Heart left ventricle (tissue), 16 donors: ENCODE measurements at regions not wholly inside any gene's neighbourhood (a gene's known extent, or its start where the extent isn't known, plus 50 kb on each side); places are given as distances from the start of the nearest gene placed in this dataset.

Experiments used
- ATAC-seq, 4 donors: fragments of 200-7000 bp; cut with Tn5 transposase; one replicate each; pipeline ENCODE4 v1.9.1; 2020 to 2022; ENCODE audit warnings: moderate library complexity in 4 of 4, mild to moderate bottlenecking in 3 of 4, moderate number of reproducible peaks in 1 of 4
- DNase-seq, 5 donors: peaks; one replicate each; pipeline ENCODE4 v3.0.0-alpha.2; 2020
- H3K27ac ChIP-seq, 12 donors: fragments of 200-600 bp; sonication (generic) in 4 of 12; one replicate each; pipeline versions ENCODE4 v1.5.0 to v1.8.0; 2016 to 2022; ENCODE audit warnings: mild to moderate bottlenecking in 2 of 12
- H3K27me3 ChIP-seq, 9 donors: fragments of 200-600 bp; sonication (generic) in 2 of 9; one replicate each; pipeline versions ENCODE4 v1.5.1 to v1.8.0; 2016 to 2022; ENCODE audit warnings: mild to moderate bottlenecking in 3 of 9
- H3K36me3 ChIP-seq, 9 donors: fragments of 200-600 bp; sonication (generic) in 2 of 9; one replicate each; pipeline versions ENCODE4 v1.5.0 to v1.8.0; 2018 to 2022; ENCODE audit warnings: mild to moderate bottlenecking in 2 of 9
- H3K4me1 ChIP-seq, 12 donors: fragments of 200-600 bp; sonication (generic) in 4 of 12; one replicate each; pipeline versions ENCODE4 v1.5.0 to v1.8.0; 2016 to 2022; ENCODE audit warnings: mild to moderate bottlenecking in 3 of 12
- H3K4me3 ChIP-seq, 12 donors: fragments of 200-600 bp; sonication (generic) in 4 of 12; one replicate each; pipeline versions ENCODE4 v1.5.0 to v1.8.0; 2017 to 2022; ENCODE audit warnings: mild to moderate bottlenecking in 9 of 12, moderate library complexity in 4 of 12
- H3K9me3 ChIP-seq, 12 donors: fragments of 200-600 bp; sonication (generic) in 4 of 12; one replicate each; pipeline versions ENCODE4 v1.5.0 to v1.8.0; 2016 to 2022; ENCODE audit warnings: mild to moderate bottlenecking in 1 of 12
- CTCF ChIP-seq, 12 donors: fragments of 200-600 bp; sonication (generic) in 4 of 12; IDR thresholded peaks; one replicate each; pipeline versions ENCODE4 v1.5.0 to v1.8.0; 2018 to 2022; ENCODE audit warnings: antibody characterized with exemption in 12 of 12, mild to moderate bottlenecking in 5 of 12
- POLR2A ChIP-seq, 2 donors: fragments of 450-650 bp; IDR thresholded peaks; one replicate each; pipeline ENCODE4 v1.6.1; 2017; ENCODE audit warnings: antibody characterized with exemption in 2 of 2, mild to moderate bottlenecking in 2 of 2, moderate library complexity in 2 of 2
- WGBS, 4 donors: extraction: QIAGEN DNeasy Blood & Tissue Kit in 2 of 4; methylation state at CpG; one replicate each; pipeline versions ENCODE4 v1.1.5 to v1.1.7; 2013 to 2018; 5-methylcytosine and 5-hydroxymethylcytosine counted together
- intact Hi-C, 10 donors: fragments of 100-400 bp; cut with DNase I; formaldehyde crosslinking; loops; one replicate each; pipeline versions ENCODE4 v1.11.1 to v1.14.2; 2022
- donor health status: ischemic (EF 13 %, LVEDD 7.1; RV severe dilation, severe dysfunction).
- donor health status: healthy with polysubstance abuse.
- donor health status: DM: no; HTN: yes; CAD: no.
- donor health status: DM: no; HTN: no; CAD: no.
- donor health status: ischemic (EF 25% LVEDD 6.9; RV normal size, moderate dysfunction).
- donor health status: ischemic (EF 25% LVEDD 5.7; RV mildly dilated, moderate dysfunction).
- donor health status: healthy.
- donor health status: DM: yes; HTN: yes; CAD: no.
- donor health status: ischemic (EF 35%, LVEDD 5.7; RV mildly dilated, moderate dysfunction).
- donor health status: nonischemic (EF 11% LVEDD 7.7; RV severe dilation, severe dysfunction).
- donor health status: DM: yes; HTN: yes; CAD: no.
- donor health status: PGD.
- donor health status: ischemic (EF 29% LVEDD 5.4; RV normal size, mild dysfunction).
- donor health status: nonischemic (EF 23%, LVEDD 6.1; RV moderate dilation, normal function).

GRCh38 chr7:25429731-25430130, 201.4 kb upstream of the NPVF start:
- Histone ChIP-seq H3K27me3 (no peaks in the 10 kb centered on the region), H3K4me3 (no peak overlapping the region), H3K4me1 (peaks cover 0 to 9% (median 0%) of the 10 kb centered on the region in 12 donors), H3K36me3 (no peaks in the 10 kb centered on the region), H3K27ac (no peak overlapping the region), H3K9me3 (no peaks in the 10 kb centered on the region)
- 67 to 80% (median 74%) methylated on average over 3 of the region's 3 CpGs for WGBS, 4 donors
- ATAC-seq: peak in 2 of 4 donors; percentile 57 to 69
- TF ChIP-seq CTCF (IDR thresholded peaks at IDR 0.05) (no peak), POLR2A (IDR thresholded peaks at IDR 0.05) (no peak)
- intact Hi-C loops: no loop called here
- DNase-seq: no peak

- intact Hi-C loops: no loop called here
- no peak for ATAC-seq
- no peak for TF ChIP-seq CTCF (IDR thresholded peaks at IDR 0.05)
- TF ChIP-seq POLR2A (IDR thresholded peaks at IDR 0.05): no peak
- H3K4me3 ChIP-seq: no peak overlapping the region
- peaks cover 0 to 9% (median 0%) of the 10 kb centered on the region in 12 donors for H3K4me1 ChIP-seq
- no peaks in the 10 kb centered on the region for H3K36me3 ChIP-seq
- H3K27me3 ChIP-seq: no peaks in the 10 kb centered on the region
- H3K9me3 ChIP-seq: no peaks in the 10 kb centered on the region
- no peak overlapping the region for H3K27ac ChIP-seq
- 76 to 84% (median 78%) methylated on average over 9 of the region's 9 CpGs for WGBS, 4 donors
- no peak for DNase-seq
Observed at GRCh38 chr7:25430200-25430931, 202.1 kb upstream of the NPVF start.

- Histone ChIP-seq H3K36me3 (no peaks in the 10 kb centered on the region), H3K4me3 (no peak overlapping the region), H3K4me1 (peaks cover 0 to 9% (median 0%) of the 10 kb centered on the region in 12 donors), H3K9me3 (no peaks in the 10 kb centered on the region), H3K27me3 (peaks cover 0 to 4% (median 0%) of the 10 kb centered on the region in 9 donors), H3K27ac (no peak overlapping the region)
- no peak for DNase-seq
- intact Hi-C loops: no loop called here
- WGBS, 4 donors: 72 to 80% (median 76%) methylated on average over 3 of the region's 3 CpGs
- no peak for TF ChIP-seq POLR2A (IDR thresholded peaks at IDR 0.05)
- no peak for TF ChIP-seq CTCF (IDR thresholded peaks at IDR 0.05)
- ATAC-seq: no peak
Observed at GRCh38 chr7:25431956-25432450, 203.7 kb upstream of the NPVF start.

GRCh38 chr7:25432807-25433206, 204.5 kb upstream of the NPVF start:
- Histone ChIP-seq H3K4me1 (peaks cover 0 to 9% (median 0%) of the 10 kb centered on the region in 12 donors), H3K36me3 (no peaks in the 10 kb centered on the region), H3K27ac (no peak overlapping the region), H3K27me3 (peaks cover 0 to 4% (median 0%) of the 10 kb centered on the region in 9 donors), H3K9me3 (no peaks in the 10 kb centered on the region), H3K4me3 (no peak overlapping the region)
- TF ChIP-seq CTCF (IDR thresholded peaks at IDR 0.05) (no peak), POLR2A (IDR thresholded peaks at IDR 0.05) (no peak)
- intact Hi-C loops: no loop called here
- no peak for ATAC-seq
- no peak for DNase-seq
- WGBS, 4 donors: 57 to 78% (median 73%) methylated on average over 2 of the region's 2 CpGs
